SK-N-SH treated with all-trans-retinoic acid at 6 μM for 48 hours (cell line): ENCODE measurements at regions not wholly inside any gene's neighbourhood (a gene's known extent, or its start where the extent isn't known, plus 50 kb on each side); places are given as distances from the start of the nearest gene placed in this dataset.
"Not testable (repeated sequence)": the region's sequence is repeated elsewhere in the genome, so short reads cannot be mapped to it uniquely, and the experiment has no call there.

Source experiments
- PATZ1 ChIP-seq: fragments of 250-450 bp; sonication (Bioruptor Pico); IDR thresholded peaks from 2 replicates; pipeline ENCODE4 v1.8.0; 2020; ENCODE audit warnings: mild to moderate bottlenecking, moderate library complexity, borderline replicate concordance
- POU6F1 ChIP-seq: fragments of 250-450 bp; sonication (Bioruptor Pico); IDR thresholded peaks from 2 replicates; pipeline ENCODE4 v1.8.0; 2021; ENCODE audit warnings: low read depth, mild to moderate bottlenecking, moderate library complexity, borderline replicate concordance

- not testable (repeated sequence) for TF ChIP-seq PATZ1 (CRISPR knock-in tag); POU6F1
Observed at GRCh38 chr10:71088578-71088977, 123.8 kb upstream of the UNC5B start.
